Naive B cell (primary cell): ENCODE measurements at regions not wholly inside any gene's neighbourhood (a gene's known extent, or its start where the extent isn't known, plus 50 kb on each side); places are given as distances from the start of the nearest gene placed in this dataset.

Source experiments
- ATAC-seq, 2 donors: fragments of 150-1000 bp; cut with Tn5 transposase; 2 replicates each; pipeline ENCODE4 v1.10.0; 2021; ENCODE audit warnings: low read depth in 2 of 2, mild to moderate bottlenecking in 2 of 2, moderate library complexity in 2 of 2
- DNase-seq: peaks from one replicate; pipeline ENCODE4 v3.0.0; 2022
- H3K27ac Mint-ChIP-seq, 6 donors: one replicate each; pipeline ENCODE4 v1.8.0; 2020 to 2022; ENCODE audit warnings: mild to moderate bottlenecking in 6 of 6, mixed read lengths in 6 of 6, moderate library complexity in 5 of 6, inconsistent platforms in 2 of 6
- H3K27me3 Mint-ChIP-seq, 3 donors: one replicate each; pipeline ENCODE4 v1.8.0; 2021 to 2022; ENCODE audit warnings: mixed read lengths in 3 of 3, mild to moderate bottlenecking in 1 of 3
- H3K36me3 Mint-ChIP-seq, 2 donors: one replicate each; pipeline ENCODE4 v1.8.0; 2020 to 2022; ENCODE audit warnings: mixed read lengths in 2 of 2, inconsistent platforms in 1 of 2, mild to moderate bottlenecking in 1 of 2
- H3K4me1 Mint-ChIP-seq, 3 donors: one replicate each; pipeline ENCODE4 v1.8.0; 2020 to 2022; ENCODE audit warnings: mixed read lengths in 3 of 3, inconsistent platforms in 1 of 3, mild to moderate bottlenecking in 1 of 3, moderate library complexity in 1 of 3
- H3K4me3 Mint-ChIP-seq, 8 donors: one replicate each; pipeline ENCODE4 v1.8.0; 2020 to 2022; ENCODE audit warnings: mild to moderate bottlenecking in 8 of 8, mixed read lengths in 8 of 8, moderate library complexity in 8 of 8, inconsistent platforms in 2 of 8
- H3K9me3 Mint-ChIP-seq, 7 donors: one replicate each; pipeline ENCODE4 v1.8.0; 2020 to 2022; ENCODE audit warnings: mixed read lengths in 7 of 7, mild to moderate bottlenecking in 5 of 7, inconsistent platforms in 2 of 7, moderate library complexity in 1 of 7

- H3K4me1 Mint-ChIP-seq, result peaks cover 6 to 14% (median 9%) of the 10 kb centered on the region in 3 donors
- H3K27ac Mint-ChIP-seq, result peak overlapping the region in 2 of 6 donors; percentile 54 to 78
- peaks cover 0 to 4% (median 0%) of the 10 kb centered on the region in 3 donors for H3K27me3 Mint-ChIP-seq
- H3K9me3 Mint-ChIP-seq, result no peaks in the 10 kb centered on the region
- DNase-seq, result no peak
- no peaks in the 10 kb centered on the region for H3K36me3 Mint-ChIP-seq
- no peak for ATAC-seq
- no peak overlapping the region for H3K4me3 Mint-ChIP-seq
These were observed 59.2 kb upstream of the EPS8L3 start for GRCh38 chr1:109822749-109823542.

- Mint-ChIP-seq H3K27ac (peak overlapping the region in 4 of 6 donors; percentile 26 to 78 (median 42)), H3K4me3 (no peak overlapping the region), H3K9me3 (no peaks in the 10 kb centered on the region), H3K36me3 (no peaks in the 10 kb centered on the region), H3K27me3 (no peaks in the 10 kb centered on the region), H3K4me1 (peaks cover 8 to 23% (median 15%) of the 10 kb centered on the region in 3 donors)
- ATAC-seq, result no peak
- no peak for DNase-seq
These were observed 58.4 kb upstream of the EPS8L3 start for GRCh38 chr1:109821831-109822745.

DNA sequence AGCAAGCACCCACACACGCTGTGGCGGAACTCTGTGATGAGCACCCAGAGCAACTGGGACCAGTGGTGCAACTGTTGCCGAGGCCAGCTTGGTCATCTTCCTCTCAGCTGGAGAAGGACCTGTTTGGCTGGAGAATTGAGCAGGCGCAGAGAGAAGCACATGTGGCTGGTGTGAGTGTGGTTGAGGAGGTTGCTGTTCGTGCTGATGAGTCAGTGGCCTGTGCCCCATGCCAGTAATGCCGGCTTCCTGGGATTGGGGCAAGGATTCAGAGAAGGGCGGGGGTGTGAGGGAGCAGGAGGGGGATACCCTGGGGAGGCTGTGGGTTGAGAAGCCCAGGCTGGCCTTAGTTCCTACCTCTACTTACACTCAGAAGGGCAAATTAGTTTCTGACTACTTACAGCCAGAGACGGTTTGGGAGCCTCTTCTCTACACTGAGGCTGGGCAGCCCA, 57.5 kb upstream of the EPS8L3 start:
- Mint-ChIP-seq H3K27me3 (no peaks in the 10 kb centered on the region), H3K4me1 (peaks cover 16 to 31% (median 18%) of the 10 kb centered on the region in 3 donors), H3K4me3 (no peak overlapping the region), H3K36me3 (no peaks in the 10 kb centered on the region), H3K9me3 (peaks cover 0 to under 1% (median 0%) of the 10 kb centered on the region in 7 donors), H3K27ac (peak overlapping the region in 1 of 6 donors; percentile 61)
- no peak for ATAC-seq
- no peak for DNase-seq

DNA sequence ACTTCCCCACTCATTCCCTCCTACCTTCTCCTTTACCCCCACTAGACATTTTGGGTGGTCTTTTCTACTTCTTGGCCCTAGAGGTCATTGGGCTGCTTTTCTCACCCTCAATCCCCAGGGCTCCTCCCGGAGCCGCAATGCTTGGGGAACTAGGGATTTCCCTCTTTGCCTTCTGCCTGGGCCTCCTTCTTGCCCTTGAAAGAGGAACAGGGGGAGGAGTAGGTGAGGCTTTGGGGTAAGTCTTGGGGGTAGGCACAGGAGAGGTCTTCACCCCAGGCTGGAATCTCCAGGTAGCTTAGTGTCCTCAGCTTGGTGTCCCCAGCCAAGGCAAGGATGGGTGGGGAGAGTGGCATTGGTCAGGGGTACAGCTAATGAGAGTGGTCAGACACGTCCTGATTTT, 56.2 kb upstream of the EPS8L3 start:
- H3K27ac Mint-ChIP-seq, result no peak overlapping the region
- H3K9me3 Mint-ChIP-seq, result peaks cover 0 to 5% (median 1%) of the 10 kb centered on the region in 7 donors
- peaks cover 24 to 38% (median 29%) of the 10 kb centered on the region in 3 donors for H3K4me1 Mint-ChIP-seq
- H3K36me3 Mint-ChIP-seq, result no peaks in the 10 kb centered on the region
- no peak overlapping the region for H3K4me3 Mint-ChIP-seq
- DNase-seq (no peak), ATAC-seq (no peak)
- H3K27me3 Mint-ChIP-seq, result no peaks in the 10 kb centered on the region

GRCh38 chr1:109818988-109819764, 55.5 kb upstream of the EPS8L3 start:
- DNase-seq (no peak), ATAC-seq (no peak)
- Mint-ChIP-seq H3K4me1 (peaks cover 29 to 43% (median 31%) of the 10 kb centered on the region in 3 donors), H3K27me3 (no peaks in the 10 kb centered on the region), H3K4me3 (no peak overlapping the region), H3K9me3 (peaks cover 0 to 5% (median 1%) of the 10 kb centered on the region in 7 donors), H3K27ac (peak overlapping the region in 1 of 6 donors; percentile 3), H3K36me3 (no peaks in the 10 kb centered on the region)

DNA sequence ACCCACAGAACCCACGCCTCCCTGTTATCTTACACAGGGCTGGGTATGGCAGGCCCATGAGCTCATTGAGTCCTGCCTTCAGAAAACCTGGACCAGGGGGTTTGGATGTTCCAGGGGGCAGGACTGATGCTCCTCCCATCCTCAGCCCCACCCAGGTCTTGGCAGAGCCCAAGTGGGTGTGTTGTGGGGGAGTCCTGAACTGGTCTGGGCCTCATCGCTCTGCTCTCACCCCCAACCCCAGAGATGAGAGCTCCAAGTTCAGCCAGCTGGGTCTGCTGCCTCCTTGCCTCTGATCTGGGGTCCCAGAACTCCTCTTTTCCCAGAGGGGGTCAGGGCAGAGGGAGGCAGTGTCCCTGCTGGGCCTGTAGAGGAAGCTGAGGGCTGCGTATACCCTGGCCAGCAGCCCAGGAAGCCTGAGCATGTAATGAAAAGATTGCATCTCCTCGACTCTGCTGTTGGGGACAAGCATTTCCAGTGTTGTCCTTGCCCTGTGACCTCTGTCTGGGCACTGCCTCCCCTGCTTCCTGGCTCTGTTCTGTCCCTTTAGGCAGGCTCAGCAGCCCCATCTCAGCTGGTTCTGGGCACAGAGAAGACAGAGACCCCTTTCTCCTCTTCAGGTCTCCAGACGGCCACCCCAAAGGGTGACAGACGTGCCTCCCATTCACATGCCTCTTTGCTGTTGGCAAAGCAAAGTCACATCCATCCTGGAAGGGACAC, 54.7 kb upstream of the EPS8L3 start:
- DNase-seq, result no peak
- peaks cover 0 to 5% (median 1%) of the 10 kb centered on the region in 7 donors for H3K9me3 Mint-ChIP-seq
- H3K27ac Mint-ChIP-seq, result peak overlapping the region in 2 of 6 donors; percentile 26 to 49
- H3K4me1 Mint-ChIP-seq, result peaks cover 31 to 44% (median 35%) of the 10 kb centered on the region in 3 donors
- no peak for ATAC-seq
- no peaks in the 10 kb centered on the region for H3K27me3 Mint-ChIP-seq
- no peaks in the 10 kb centered on the region for H3K36me3 Mint-ChIP-seq
- H3K4me3 Mint-ChIP-seq, result no peak overlapping the region

- Mint-ChIP-seq H3K4me1 (peaks cover 36 to 50% (median 40%) of the 10 kb centered on the region in 3 donors), H3K27ac (peak overlapping the region in 1 of 6 donors; percentile 49), H3K36me3 (no peaks in the 10 kb centered on the region), H3K9me3 (peaks cover 0 to 5% (median 1%) of the 10 kb centered on the region in 7 donors), H3K27me3 (no peaks in the 10 kb centered on the region), H3K4me3 (no peak overlapping the region)
- DNase-seq, result no peak
- ATAC-seq, result no peak
These were observed 54.2 kb upstream of the EPS8L3 start for GRCh38 chr1:109817881-109818270.

DNA sequence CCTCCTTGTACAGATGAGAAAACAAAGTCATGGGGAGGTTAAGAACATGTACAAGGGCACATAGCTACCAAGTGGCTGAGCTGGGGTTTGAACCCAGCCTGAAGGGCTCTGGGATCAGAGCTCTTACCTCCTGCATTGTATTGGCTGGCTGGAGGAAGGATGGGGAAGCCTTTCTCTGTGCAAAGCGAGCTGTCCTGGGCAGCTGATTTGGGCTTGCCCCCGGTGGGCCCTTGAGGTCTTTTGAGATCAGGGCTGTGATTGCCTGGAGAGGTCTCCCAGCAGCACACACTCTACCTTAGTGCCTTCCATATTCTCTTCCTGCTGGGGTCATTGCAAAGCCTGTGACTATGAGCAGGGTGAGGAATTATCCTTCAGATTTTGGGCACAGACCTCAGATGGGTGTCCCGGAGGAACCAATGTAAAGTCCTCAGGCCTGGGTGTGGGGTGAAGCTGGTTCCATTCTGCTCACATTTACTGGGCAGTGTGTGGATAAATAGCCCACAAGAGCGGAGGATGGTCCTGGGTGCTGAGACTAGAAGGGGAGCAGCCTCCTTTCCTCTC, 53.3 kb upstream of the EPS8L3 start:
- H3K27ac Mint-ChIP-seq, result peak overlapping the region in 2 of 6 donors; percentile 51 to 80

GRCh38 chr1:109816175-109816811, 52.6 kb upstream of the EPS8L3 start:
- peak overlapping the region in 6 of 8 donors; percentile 2 to 81 (median 67) for H3K4me3 Mint-ChIP-seq
- DNase-seq (peak; percentile 40), ATAC-seq (peak; percentile 86 to 91)
- H3K27ac Mint-ChIP-seq, result peak overlapping the region in 3 of 6 donors; percentile 29 to 57 (median 29)
- peaks cover 43 to 54% (median 43%) of the 10 kb centered on the region in 3 donors for H3K4me1 Mint-ChIP-seq
- peaks cover 0 to 5% (median 1%) of the 10 kb centered on the region in 7 donors for H3K9me3 Mint-ChIP-seq
- no peaks in the 10 kb centered on the region for H3K36me3 Mint-ChIP-seq
- no peaks in the 10 kb centered on the region for H3K27me3 Mint-ChIP-seq

More for the DNA sequence above, 53.3 kb upstream of the EPS8L3 start:
- H3K9me3 Mint-ChIP-seq, result peaks cover 0 to 5% (median 1%) of the 10 kb centered on the region in 7 donors
- no peak for DNase-seq
- H3K4me1 Mint-ChIP-seq, result peaks cover 39 to 54% (median 43%) of the 10 kb centered on the region in 3 donors
- peak overlapping the region in 3 of 8 donors; percentile 2 to 56 (median 8) for H3K4me3 Mint-ChIP-seq
- ATAC-seq, result no peak
- no peaks in the 10 kb centered on the region for H3K27me3 Mint-ChIP-seq
- H3K36me3 Mint-ChIP-seq, result no peaks in the 10 kb centered on the region

- Mint-ChIP-seq H3K27me3 (no peaks in the 10 kb centered on the region), H3K4me1 (peaks cover 43 to 54% (median 43%) of the 10 kb centered on the region in 3 donors), H3K27ac (no peak overlapping the region), H3K9me3 (peaks cover 0 to 5% (median 1%) of the 10 kb centered on the region in 7 donors), H3K4me3 (peak overlapping the region in 5 of 8 donors; percentile 35 to 81 (median 73)), H3K36me3 (no peaks in the 10 kb centered on the region)
- ATAC-seq, result no peak
- no peak for DNase-seq
These were observed 52.1 kb upstream of the EPS8L3 start for GRCh38 chr1:109815809-109816174.

DNA sequence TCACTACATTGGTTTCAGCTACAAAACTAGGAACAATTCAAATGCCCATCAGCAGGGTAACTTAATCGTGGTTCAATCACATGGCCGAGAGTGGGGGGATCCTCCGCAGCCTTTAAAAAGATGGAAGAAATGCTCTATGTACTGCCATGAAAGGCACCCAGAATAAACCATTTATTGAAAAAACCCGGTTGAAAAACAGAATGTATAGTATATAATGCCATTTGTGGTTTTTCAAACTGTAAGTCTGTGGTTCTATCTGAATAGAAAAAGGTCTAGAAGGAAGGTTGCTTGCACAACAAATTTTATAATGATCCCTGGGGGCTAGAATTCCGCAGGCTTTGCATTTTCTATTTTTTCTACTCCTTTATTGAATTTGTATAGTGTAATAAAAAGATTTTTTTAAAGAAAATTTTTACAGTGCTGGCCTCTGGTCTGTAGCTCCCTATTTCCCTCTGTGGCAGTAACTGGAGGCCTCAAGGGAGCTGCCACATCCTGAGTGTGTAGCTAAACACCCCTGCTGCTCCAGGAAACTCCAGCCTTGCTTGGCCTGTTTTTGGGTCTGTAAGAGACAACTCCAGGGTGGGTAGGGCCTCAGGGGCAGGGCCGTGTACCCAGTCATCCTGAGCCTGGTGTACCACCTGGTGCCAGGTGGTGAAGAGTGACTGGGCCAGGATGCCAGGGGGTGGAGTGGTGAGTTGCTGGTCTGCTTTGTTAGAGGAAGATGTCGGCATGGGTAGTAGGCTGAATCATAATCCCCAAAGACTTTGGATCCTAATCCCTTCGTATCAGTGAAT, 51.5 kb upstream of the EPS8L3 start:
- Mint-ChIP-seq H3K4me3 (peak overlapping the region in 3 of 8 donors; percentile 35 to 75 (median 73)), H3K36me3 (no peaks in the 10 kb centered on the region), H3K4me1 (peaks cover 43 to 54% (median 43%) of the 10 kb centered on the region in 3 donors), H3K27ac (no peak overlapping the region), H3K27me3 (no peaks in the 10 kb centered on the region), H3K9me3 (peaks cover 0 to 5% (median 1%) of the 10 kb centered on the region in 7 donors)
- ATAC-seq (peak in 1 of 2 donors; percentile 20), DNase-seq (no peak)
